Left lung (tissue), 4 donors: ENCODE measurements at regions not wholly inside any gene's neighbourhood (a gene's known extent, or its start where the extent isn't known, plus 50 kb on each side); places are given as distances from the start of the nearest gene placed in this dataset.

Experiments
- ATAC-seq: fragments of 200-7000 bp; cut with Tn5 transposase; one replicate; pipeline ENCODE4 v1.9.1; 2020; ENCODE audit warnings: moderate library complexity
- DNase-seq, 4 donors: peaks; one replicate each; pipeline ENCODE4 v3.0.0-alpha.2; 2013 to 2020
- H3K27ac ChIP-seq, 2 donors: fragments of 200-600 bp; sonication (generic) in 1 of 2; one replicate each; pipeline versions ENCODE4 v1.5.0 to v1.8.0; 2020 to 2021
- H3K27me3 ChIP-seq, 2 donors: fragments of 200-600 bp; sonication (generic) in 1 of 2; one replicate each; pipeline versions ENCODE4 v1.5.0 to v1.8.0; 2020 to 2021
- H3K36me3 ChIP-seq, 2 donors: fragments of 200-600 bp; sonication (generic) in 1 of 2; one replicate each; pipeline versions ENCODE4 v1.5.0 to v1.8.0; 2020 to 2021
- H3K4me1 ChIP-seq, 2 donors: fragments of 200-600 bp; one replicate each; pipeline ENCODE4 v1.8.0; 2021
- H3K4me3 ChIP-seq, 2 donors: fragments of 200-600 bp; sonication (generic) in 1 of 2; one replicate each; pipeline versions ENCODE4 v1.5.0 to v1.8.0; 2020 to 2021; ENCODE audit warnings: mild to moderate bottlenecking in 1 of 2
- H3K9me3 ChIP-seq, 2 donors: fragments of 200-600 bp; sonication (generic) in 1 of 2; one replicate each; pipeline versions ENCODE4 v1.5.0 to v1.8.0; 2020 to 2021
- CTCF ChIP-seq, 2 donors: fragments of 200-600 bp; sonication (generic) in 1 of 2; IDR thresholded peaks; one replicate each; pipeline versions ENCODE4 v1.5.0 to v1.8.0; 2021; ENCODE audit warnings: antibody characterized with exemption in 2 of 2
- intact Hi-C, 2 donors: fragments of 100-400 bp; cut with DNase I; formaldehyde crosslinking; loops; one replicate each; pipeline versions ENCODE4 v1.11.2 to v1.14.2; 2022
- donor health status: DM: no; HTN: yes; CAD: no.
- donor health status: DM: no; HTN: no; CAD: no.

GRCh38 chr2:105683011-105683492 is 61.7 kb upstream of the NCK2 start:
- H3K9me3 ChIP-seq, result no peaks in the 10 kb centered on the region
- TF ChIP-seq CTCF (IDR thresholded peaks at IDR 0.05), result no peak
- no peaks in the 10 kb centered on the region for H3K36me3 ChIP-seq
- DNase-seq, result no peak
- intact Hi-C loops, result no loop called here
- H3K4me3 ChIP-seq, result no peak overlapping the region
- no peak for ATAC-seq
- H3K27me3 ChIP-seq, result no peaks in the 10 kb centered on the region
- H3K27ac ChIP-seq, result no peak overlapping the region
- H3K4me1 ChIP-seq, result no peaks in the 10 kb centered on the region

DNA sequence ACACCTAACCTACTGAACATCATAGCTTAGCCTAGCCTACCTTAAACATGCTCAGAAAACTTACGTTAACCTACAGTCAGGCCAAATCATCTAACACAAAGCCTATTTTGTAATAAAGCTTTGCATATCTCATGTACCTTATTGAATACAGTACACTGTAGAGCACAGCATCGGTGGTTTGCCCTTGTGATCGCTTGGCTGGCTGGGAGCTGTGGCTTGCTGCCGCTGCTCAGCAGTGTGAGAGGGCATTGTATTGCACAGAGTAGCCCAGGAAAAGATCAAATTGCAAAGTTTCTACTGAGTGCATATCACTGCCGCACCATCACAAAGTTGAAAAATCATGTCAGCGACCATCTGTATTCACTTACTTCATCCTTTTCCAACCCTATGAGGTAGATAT is 62.3 kb upstream of the NCK2 start:
- no peak for TF ChIP-seq CTCF (IDR thresholded peaks at IDR 0.05)
- DNase-seq (no peak), ATAC-seq (no peak)
- Histone ChIP-seq H3K4me1 (no peaks in the 10 kb centered on the region), H3K27ac (no peak overlapping the region), H3K4me3 (no peak overlapping the region), H3K9me3 (no peaks in the 10 kb centered on the region), H3K36me3 (no peaks in the 10 kb centered on the region), H3K27me3 (no peaks in the 10 kb centered on the region)
- intact Hi-C loops, result no loop called here

- no peak for ATAC-seq
- no peak overlapping the region for H3K27ac ChIP-seq
- H3K36me3 ChIP-seq, result no peaks in the 10 kb centered on the region
- H3K27me3 ChIP-seq, result no peaks in the 10 kb centered on the region
- H3K4me3 ChIP-seq, result no peak overlapping the region
- no peaks in the 10 kb centered on the region for H3K4me1 ChIP-seq
- TF ChIP-seq CTCF (IDR thresholded peaks at IDR 0.05), result no peak
- no peaks in the 10 kb centered on the region for H3K9me3 ChIP-seq
- DNase-seq, result no peak
- intact Hi-C loops, result no loop called here
Measured at GRCh38 chr2:105681927-105682326, 62.8 kb upstream of the NCK2 start.

DNA sequence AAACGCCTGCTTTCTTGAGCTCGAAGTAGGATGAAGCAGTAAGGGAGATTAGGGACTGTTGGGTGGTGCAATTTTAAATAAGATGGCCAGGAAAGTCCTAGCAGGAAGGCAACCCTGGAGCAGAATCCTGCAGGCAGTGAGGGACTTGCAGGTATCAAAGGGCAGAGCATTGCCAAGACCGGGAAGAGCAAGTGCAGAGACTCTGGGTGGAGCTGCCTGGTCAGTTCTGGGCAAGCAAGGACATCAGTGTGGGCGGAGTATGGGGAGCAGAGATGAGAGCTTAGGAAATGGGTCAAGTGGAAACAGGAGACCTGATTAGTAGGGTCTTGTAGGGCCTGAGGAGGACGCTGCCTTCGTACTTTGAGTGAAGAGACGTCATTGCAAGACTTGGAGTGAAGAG is 64.4 kb upstream of the NCK2 start:
- Histone ChIP-seq H3K9me3 (no peaks in the 10 kb centered on the region), H3K27ac (no peak overlapping the region), H3K27me3 (no peaks in the 10 kb centered on the region), H3K4me1 (no peaks in the 10 kb centered on the region), H3K4me3 (no peak overlapping the region), H3K36me3 (no peaks in the 10 kb centered on the region)
- intact Hi-C loops, result no loop called here
- DNase-seq (no peak), ATAC-seq (no peak)
- TF ChIP-seq CTCF (IDR thresholded peaks at IDR 0.05), result no peak

DNA sequence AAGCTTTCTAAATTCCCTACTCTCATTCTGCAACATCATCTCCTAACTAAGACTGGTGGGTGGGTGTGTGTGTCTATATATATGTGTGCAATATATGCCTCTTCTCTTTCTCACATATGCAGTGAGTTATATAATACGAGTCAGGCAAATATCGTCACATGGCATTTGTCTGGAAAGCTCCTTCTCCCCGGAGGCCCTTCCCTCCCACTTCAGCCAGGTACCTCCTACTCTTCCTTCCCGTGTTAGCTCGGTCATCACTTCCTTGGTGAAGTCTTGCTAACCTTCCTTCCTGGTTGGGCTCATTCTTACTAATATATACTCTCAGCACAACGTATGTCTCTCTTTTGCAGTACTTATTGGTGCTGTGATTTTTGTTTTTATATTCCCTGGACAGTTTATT is 66.4 kb upstream of the NCK2 start:
- intact Hi-C loops, result no loop called here
- H3K27ac ChIP-seq, result no peak overlapping the region

More for the DNA sequence above, 66.4 kb upstream of the NCK2 start:
- TF ChIP-seq CTCF (IDR thresholded peaks at IDR 0.05), result no peak
- Histone ChIP-seq H3K4me3 (no peak overlapping the region), H3K9me3 (no peaks in the 10 kb centered on the region), H3K27me3 (no peaks in the 10 kb centered on the region), H3K36me3 (no peaks in the 10 kb centered on the region), H3K4me1 (no peaks in the 10 kb centered on the region)
- DNase-seq (no peak), ATAC-seq (no peak)
